Germinal center (tissue), 1 donor: ENCODE measurements at regions not wholly inside any gene's neighbourhood (a gene's known extent, or its start where the extent isn't known, plus 50 kb on each side); places are given as distances from the start of the nearest gene placed in this dataset.
A peak's percentile ranks its signal among the peaks of the same experiment; 100 is the strongest.
"Not testable (repeated sequence)": the region's sequence is repeated elsewhere in the genome, so short reads cannot be mapped to it uniquely, and the experiment has no call there.

Source experiments
- DNase-seq: peaks from one replicate; pipeline ENCODE4 v3.0.0; 2012; ENCODE audit warnings: mixed read lengths, low spot score

DNA sequence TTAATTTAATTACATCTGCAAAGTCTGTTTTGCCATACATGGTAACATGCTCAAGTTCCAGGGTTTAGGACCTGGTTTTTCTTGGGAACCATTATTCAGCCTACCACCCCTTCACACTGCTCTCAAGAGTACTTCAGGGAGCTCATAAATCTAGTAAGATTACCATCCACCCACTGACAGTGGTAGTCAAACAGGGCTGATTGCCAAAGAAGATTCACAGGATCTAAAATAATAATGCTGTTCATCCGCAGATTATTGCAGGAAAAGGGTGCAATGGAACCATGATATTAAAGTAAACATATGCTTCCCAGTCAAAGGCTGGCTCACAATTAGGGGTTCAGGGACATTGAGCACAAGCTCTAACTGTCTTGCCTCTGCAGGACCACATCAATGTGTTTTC, 148.0 kb upstream of the CYRIA start:
- DNase-seq, result no peak

DNA sequence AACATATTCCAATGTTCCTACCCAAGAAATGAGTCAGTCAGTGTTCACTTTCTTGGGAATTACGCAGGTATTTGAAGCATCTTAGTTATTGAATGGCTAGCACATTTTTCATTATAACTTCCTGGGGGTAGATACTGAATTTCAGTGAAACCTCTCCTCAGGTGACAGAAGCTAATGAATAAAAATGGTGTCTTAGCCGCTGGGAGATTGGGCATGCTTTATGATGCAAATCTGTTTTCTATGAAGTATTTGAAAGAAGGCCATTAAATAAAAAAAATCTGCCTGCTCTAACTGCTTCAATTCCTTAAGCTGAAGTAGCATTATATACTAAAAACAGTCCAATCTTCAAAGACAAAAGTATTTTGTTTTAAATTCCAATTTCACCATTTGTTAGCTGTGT, 132.8 kb upstream of the CYRIA start:
- no peak for DNase-seq

DNA sequence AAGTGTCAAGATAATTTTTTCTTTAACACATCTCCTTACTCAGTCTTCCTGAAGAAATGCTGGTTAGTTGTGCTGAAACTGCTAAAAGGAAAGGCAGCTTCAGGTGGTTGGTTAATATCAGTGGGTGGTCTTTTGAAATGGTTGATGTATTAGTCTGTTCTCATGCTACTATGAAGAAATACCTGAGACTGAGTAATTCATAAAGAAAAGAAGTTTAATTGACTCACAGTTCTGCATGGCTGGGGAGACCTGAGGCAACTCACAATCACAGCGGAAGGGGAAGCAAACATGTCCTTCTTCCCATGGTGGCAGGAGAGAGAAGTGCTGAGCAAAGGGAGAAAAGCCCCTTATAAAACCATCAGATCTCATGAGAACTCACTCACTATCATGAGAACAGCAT, 125.9 kb upstream of the CYRIA start:
- no peak for DNase-seq

- DNase-seq, result no peak
Measured at GRCh38 chr2:16785149-16785548, 119.5 kb upstream of the CYRIA start.

GRCh38 chr2:16784652-16785051, 119.0 kb upstream of the CYRIA start:
- no peak for DNase-seq

DNA sequence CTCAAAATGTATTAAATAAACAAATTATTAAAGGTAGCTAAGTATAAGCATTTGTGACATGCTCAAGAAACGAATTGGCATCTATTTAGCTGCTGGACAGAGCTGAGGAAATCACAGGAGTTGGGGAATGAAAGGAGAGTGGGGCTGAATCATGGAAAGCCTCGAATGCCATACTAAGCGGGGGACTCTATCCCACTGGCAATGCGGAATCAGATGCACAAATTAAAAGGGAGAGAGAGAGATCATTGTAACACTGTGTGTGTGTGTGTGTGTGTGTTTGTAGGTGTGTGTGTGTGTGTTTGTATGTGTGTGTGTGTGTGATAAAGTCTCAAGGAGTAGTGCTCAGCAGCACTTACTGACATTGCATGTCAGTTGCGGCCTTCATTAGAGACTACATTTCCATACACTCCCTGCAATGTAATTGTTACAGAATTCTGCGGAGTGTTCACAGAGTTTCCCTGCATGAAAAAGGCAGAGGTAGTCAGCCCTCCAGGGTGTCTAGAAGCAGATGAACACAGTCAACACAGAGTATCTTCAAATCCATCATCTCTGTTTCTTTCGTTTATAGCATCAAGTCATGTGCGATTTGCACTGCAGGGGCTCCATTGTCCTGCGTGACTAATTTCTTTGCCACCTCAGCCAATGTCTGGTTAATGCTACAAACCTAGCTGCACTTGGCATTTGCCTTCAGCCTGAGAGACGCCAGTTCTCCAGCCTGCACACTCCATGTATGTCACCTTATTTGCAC, 111.7 kb upstream of the CYRIA start:
- DNase-seq, result no peak

DNA sequence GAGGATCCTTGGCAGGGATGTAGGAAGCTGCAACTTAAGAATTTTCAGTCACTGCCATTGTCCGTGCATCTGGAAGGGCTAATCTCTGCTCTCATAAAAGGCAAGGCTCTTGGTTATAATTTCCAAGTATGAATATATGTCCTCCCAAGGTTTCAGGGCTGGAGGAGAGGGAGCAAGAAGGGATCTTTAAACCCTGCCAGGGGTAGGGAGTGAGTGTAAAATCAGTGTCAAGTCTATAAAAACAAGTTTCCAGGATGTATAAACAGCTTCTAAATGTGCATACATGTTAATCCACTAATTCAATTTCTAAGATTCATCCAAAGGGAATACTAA, 110.2 kb upstream of the CYRIA start:
- no peak for DNase-seq

DNA sequence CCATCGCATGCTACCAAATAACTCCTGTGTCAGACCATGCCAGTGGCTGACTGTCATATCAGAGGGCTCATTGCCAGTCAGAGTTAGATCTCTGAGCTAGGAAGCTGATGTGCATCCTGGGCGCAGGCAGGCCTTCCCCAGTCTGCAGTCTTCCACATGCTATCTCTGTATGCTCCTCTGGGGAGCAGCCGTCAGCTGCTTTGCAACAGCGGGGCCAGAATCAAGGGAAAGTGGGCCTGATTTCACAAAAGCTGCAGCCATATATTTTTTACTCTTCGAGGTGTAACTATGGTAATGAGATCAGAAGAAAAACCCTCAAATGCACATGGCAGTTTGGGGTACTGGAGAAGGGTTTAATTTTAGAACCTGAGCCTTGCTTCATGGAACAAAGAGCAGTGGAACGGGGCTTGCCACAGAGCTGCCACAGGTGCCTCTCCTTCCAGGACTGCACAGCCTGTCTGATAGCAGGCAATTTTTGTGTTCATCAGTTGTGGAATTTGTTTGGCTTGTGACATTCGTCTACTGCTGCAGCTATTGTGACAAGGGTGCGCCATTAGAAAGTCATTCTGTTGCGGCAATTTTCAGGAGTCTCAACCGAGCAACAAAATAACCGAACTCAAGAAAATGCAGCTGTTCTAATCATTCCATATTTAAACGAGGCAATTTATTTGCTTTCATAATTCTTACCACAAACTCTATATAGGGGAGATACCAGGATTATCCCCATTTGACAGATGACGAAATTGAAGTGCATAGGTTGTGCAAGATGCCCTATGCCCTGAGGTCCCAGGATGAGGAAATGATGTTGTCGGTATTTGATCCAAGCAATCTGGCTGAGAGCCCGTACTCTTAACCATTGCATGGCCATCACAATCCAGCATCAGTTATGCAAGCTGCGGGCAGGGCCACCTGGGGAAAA, 109.6 kb upstream of the CYRIA start:
- DNase-seq, result no peak

DNA sequence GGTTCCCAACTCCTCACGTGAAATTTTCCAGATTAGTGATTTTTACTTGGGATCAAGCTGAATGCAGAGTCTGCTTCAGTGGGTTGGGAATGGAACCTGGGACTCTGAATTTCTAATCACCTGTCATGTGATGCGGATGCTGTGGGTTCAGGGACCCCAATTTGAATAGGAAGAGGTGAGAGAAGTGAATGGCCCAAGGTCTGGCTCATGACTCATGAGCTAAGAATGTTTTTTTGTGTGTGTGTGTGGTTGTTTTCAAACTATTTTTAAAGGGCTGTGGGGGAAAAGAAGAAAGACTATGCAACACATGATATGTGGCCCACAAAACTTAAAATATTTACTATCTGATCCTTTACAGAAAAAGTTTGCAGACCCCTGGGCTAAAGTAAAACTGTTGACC, 108.5 kb upstream of the CYRIA start:
- DNase-seq, result no peak

DNA sequence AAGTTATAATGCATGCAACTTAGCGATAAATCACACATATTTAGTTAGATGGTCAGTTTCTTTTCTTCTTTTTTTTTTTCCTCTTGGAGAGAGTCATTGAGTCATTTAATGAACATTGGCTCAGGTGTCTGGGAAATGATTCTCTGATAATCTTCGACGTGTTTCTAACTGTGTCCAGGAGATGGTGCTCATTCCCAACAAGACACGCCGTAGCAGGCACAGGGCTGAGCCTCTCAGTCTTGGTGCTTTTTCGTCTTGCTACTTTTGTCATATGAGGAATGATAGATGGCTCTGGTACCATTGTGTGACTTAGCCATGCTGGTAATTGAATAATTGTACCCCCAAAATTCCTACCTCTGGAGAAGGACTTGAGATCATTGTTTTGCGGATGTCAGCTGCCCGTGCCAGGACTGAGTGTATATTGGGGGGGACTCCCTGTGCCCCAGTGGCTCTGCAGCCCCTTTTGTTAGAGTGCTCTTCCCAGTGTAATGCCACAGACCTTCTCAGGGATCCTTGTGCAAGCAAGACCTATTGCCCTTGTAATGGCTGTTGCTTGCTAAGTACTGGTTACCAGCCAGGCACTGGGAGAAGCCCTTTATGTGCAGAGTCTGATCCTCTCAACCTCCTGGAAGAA, 107.6 kb upstream of the CYRIA start:
- peak; percentile 41 for DNase-seq

- no peak for DNase-seq
Measured at GRCh38 chr2:16767789-16768476, 102.3 kb upstream of the CYRIA start.

GRCh38 chr2:16765356-16765755, 99.7 kb upstream of the CYRIA start:
- no peak for DNase-seq

GRCh38 chr2:16764487-16764886, 98.9 kb upstream of the CYRIA start:
- no peak for DNase-seq

- DNase-seq, result no peak
Measured at GRCh38 chr2:16763493-16763899, 97.9 kb upstream of the CYRIA start.

DNA sequence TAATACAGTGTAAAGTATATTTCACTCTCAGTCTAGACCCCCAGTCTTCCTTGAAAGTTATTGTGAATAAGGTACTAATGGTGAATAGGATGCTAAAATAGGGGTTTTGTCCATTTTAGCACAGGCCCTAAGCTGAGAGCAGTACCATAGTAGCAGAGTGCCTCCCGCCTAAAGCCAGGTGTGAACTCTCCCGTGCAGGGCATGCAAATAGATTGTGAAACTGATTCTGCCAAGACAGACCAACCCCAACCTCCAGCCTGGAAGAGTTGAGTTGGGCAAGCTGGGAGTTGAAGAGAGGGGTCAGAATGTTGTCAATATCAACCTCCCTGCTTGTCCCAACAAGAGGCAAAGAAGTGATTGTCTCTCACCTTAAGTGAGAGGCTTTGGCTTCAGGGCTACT, 97.4 kb upstream of the CYRIA start:
- no peak for DNase-seq

DNA sequence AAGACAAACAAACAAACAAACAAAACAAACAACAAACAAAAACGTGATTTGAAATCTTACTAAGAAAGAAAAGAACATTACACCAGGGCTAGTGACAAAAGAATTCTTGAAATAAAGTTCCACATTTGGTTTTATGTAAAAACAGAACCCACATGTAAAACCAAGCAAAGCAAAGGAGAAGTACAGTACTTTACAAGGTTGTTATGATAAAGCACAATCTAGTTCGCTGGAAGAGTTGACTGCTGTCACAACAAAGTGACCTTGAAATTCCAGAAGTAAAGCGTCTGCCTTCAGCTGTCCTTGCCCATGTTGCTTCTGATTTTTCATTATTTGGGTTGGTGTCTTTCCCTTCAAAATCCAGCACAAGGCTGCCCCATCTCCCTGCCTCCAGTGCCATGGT, 94.8 kb upstream of the CYRIA start:
- no peak for DNase-seq

- peak; percentile 85 for DNase-seq
Measured at GRCh38 chr2:16756831-16757644, 91.4 kb upstream of the CYRIA start.

DNA sequence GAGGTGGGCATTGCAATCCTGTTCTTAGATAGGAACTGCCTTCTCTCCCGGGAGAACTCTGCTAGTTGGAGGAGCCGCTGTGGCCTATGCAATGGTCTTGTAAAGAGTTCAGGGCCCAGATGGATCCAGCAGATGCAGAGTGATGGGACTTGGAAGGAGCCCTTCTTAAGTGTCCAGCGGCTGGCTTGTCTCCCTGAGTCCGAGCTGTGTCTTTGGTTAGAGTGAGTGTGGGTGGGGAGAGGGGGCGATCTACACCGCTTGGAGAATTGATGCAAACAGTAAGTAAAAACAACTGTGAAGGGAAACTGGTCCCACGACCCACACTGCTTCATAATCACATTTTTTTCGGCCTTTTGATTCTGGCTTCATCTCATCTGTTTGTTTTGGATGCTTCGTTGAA, 89.8 kb upstream of the CYRIA start:
- DNase-seq, result no peak

DNA sequence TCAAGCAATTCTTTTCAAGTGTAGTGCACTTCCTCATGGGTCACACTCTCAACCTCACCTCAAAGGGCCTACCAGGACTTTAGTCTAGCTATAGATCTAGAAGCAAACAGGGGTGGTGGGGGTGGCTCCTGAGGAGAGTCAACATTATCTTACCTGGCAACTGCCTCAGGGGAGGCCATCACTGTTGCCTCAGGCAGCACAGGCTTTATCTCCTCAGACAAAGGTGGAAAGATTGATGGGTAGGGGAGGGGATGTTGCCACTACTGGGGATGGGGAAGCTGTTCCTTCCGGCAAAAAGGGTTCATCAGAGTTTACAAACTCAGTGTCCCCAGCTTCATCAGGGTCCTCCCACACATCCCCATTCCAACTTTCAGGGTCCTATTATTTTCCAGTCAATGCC, 87.4 kb upstream of the CYRIA start:
- not testable (repeated sequence) for DNase-seq

- not testable (repeated sequence) for DNase-seq
Measured at GRCh38 chr2:16750925-16751214, 85.2 kb upstream of the CYRIA start.

DNA sequence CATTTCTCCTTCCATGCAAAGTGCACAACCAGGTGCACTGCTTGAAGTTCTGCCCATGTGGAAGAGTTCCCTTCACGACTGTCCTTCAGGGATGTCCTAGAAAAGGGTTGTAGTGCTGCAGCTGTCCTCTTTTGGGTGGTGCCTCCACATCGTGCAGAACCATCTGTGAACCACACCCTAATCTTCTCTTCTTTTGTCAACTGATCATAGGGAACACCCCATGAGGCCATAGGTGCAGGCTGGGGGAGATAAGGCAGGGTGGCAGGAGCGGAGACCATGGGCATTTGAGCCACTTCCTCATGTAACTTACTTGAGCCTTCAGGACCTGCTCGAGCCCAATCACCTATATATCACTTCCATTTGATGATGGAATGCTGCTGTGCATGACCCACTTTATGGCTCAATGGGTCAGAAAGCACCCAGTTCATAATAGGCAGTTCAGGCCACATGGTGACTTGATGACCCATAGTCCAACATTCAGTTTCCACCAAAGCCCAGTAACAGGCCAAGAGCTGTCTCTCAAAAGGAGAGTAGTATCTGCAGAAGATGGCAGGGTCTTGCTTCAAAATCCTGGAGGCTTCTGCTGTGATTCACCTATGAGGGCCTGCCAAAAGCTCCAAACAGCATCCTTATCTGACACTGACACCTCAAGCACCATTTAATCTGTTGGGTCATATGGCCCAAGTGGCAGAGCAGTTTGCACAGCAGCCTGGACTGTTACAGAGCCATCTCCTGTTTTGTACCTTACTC, 84.7 kb upstream of the CYRIA start:
- no peak for DNase-seq
